HepG2 (cell line): ENCODE measurements at regions not wholly inside any gene's neighbourhood (a gene's known extent, or its start where the extent isn't known, plus 50 kb on each side); places are given as distances from the start of the nearest gene placed in this dataset.

Source experiments
- ATAC-seq: fragments of 200-7000 bp; cut with Tn5 transposase; 3 replicates; pipeline ENCODE4 v1.9.1; 2020; ENCODE audit warnings: mild to moderate bottlenecking, moderate library complexity
- BruUV-seq: library from RNA; stranded (reverse); fragments of 400-500 nt; replicated peaks from 2 replicates; lab custom pipeline; 2021; lab: Mats Ljungman, UMichigan
- CTCF ChIA-PET: fragments of 300-600 bp; formaldehyde crosslinking; extraction: SDS; loops from one replicate; lab custom pipeline; 2021; ENCODE audit warnings: low total read pairs, inconsistent platforms, low intra/inter-chr PET ratio; lab: Yijun Ruan, JAX
- POLR2A ChIA-PET: fragments of 350-600 bp; sonication (Branson Sonifier 250); formaldehyde crosslinking; loops from one replicate; lab custom pipeline; 2020; ENCODE audit warnings: antibody characterized with exemption, inconsistent platforms; lab: Yijun Ruan, JAX
- DNase-seq: peaks from one replicate; pipeline ENCODE4 v3.0.0-alpha.2; 2015; ENCODE audit warnings: low spot score
- FAIRE-seq: peaks from 3 replicates; lab custom pipeline; 2011; peaks lifted over from hg19 to GRCh38; lab: Jason Lieb, UNC
- H2AFZ ChIP-seq: one replicate; pipeline ENCODE4 v1.6.1; 2011; ENCODE audit warnings: low read length, inconsistent platforms
- H3K27ac ChIP-seq: fragments of 300-600 bp; 3 replicates; pipeline ENCODE4 v1.8.0; 2011; ENCODE audit warnings: mixed run types, mild to moderate bottlenecking, mixed read lengths, low read length, inconsistent platforms; ENCODE audit not compliant: insufficient read depth; ENCODE audit errors: extremely low read length
- H3K27me3 ChIP-seq, 2 experiments: fragments of 200-600 bp in 1 of 2; 2 replicates in 1 of 2; 3 replicates in 1 of 2; pipeline versions ENCODE4 v1.6.0 to v1.8.0; 2011; ENCODE audit warnings: low read length in 2 of 2, mild to moderate bottlenecking in 2 of 2, moderate library complexity in 2 of 2, inconsistent platforms in 1 of 2; ENCODE audit not compliant: insufficient read depth in 2 of 2, control insufficient read depth in 1 of 2
- H3K36me3 ChIP-seq, 2 experiments: fragments of 200-600 bp in 1 of 2; replicated peaks in 1 of 2; 2 replicates in 1 of 2; 3 replicates in 1 of 2; pipeline versions ENCODE4 v1.5.1 to v1.8.0; 2011; ENCODE audit warnings: low read length in 2 of 2, inconsistent platforms in 1 of 2; ENCODE audit not compliant: insufficient read depth in 2 of 2, control insufficient read depth in 1 of 2
- H3K4me1 ChIP-seq: 2 replicates; pipeline ENCODE4 v1.5.1; 2012; ENCODE audit warnings: low read length, inconsistent platforms; ENCODE audit not compliant: insufficient read depth
- H3K4me2 ChIP-seq: 2 replicates; pipeline ENCODE4 v1.6.0; 2011; ENCODE audit warnings: low read depth, low read length, inconsistent platforms
- H3K4me3 ChIP-seq, 3 experiments: fragments of 200-600 bp in 1 of 3; sonication (generic), shearing (Covaris generic) in 1 of 3; replicated peaks in 1 of 3; 2 replicates each; pipeline ENCODE4 v1.5.1; 2011 to 2016; ENCODE audit warnings: low read length in 3 of 3, inconsistent platforms in 2 of 3, low read depth in 2 of 3, mild to moderate bottlenecking in 2 of 3, control low read depth in 1 of 3, mixed read lengths in 1 of 3; ENCODE audit not compliant: insufficient read depth in 1 of 3
- H3K79me2 ChIP-seq: one replicate; pipeline ENCODE4 v1.6.1; 2011; ENCODE audit warnings: low read length, inconsistent platforms; ENCODE audit not compliant: insufficient read depth
- H3K9ac ChIP-seq: 2 replicates; pipeline ENCODE4 v1.6.0; 2011; ENCODE audit warnings: mild to moderate bottlenecking, low read depth, low read length, inconsistent platforms; ENCODE audit not compliant: insufficient read depth
- H3K9me3 ChIP-seq: 2 replicates; pipeline ENCODE4 v1.5.1; 2012; ENCODE audit warnings: mild to moderate bottlenecking, low read length
- H4K20me1 ChIP-seq: 2 replicates; pipeline ENCODE4 v1.6.0; 2011; ENCODE audit warnings: inconsistent platforms, mild to moderate bottlenecking, low read length, moderate library complexity; ENCODE audit not compliant: insufficient read depth
- FOXP4 ChIP-seq: sonication (generic); formaldehyde crosslinking; IDR thresholded peaks from 2 replicates; pipeline ENCODE4 v1.4.0; 2020; ENCODE audit warnings: missing genetic modification reagents
- MNT ChIP-seq: fragments of 450-650 bp; IDR thresholded peaks from 2 replicates; pipeline ENCODE4 v1.6.1; 2016
- MZF1 ChIP-seq: sonication (generic); formaldehyde crosslinking; IDR thresholded peaks from 2 replicates; pipeline ENCODE4 v1.8.1; 2023; ENCODE audit warnings: mild to moderate bottlenecking, missing genetic modification reagents, borderline replicate concordance
- PHF5A ChIP-seq: IDR thresholded peaks from one replicate; pipeline ENCODE4 v1.6.1; 2018; ENCODE audit warnings: low read depth, missing genetic modification reagents; ENCODE audit not compliant: unreplicated experiment
- REL ChIP-seq: sonication (generic); formaldehyde crosslinking; conservative IDR thresholded peaks from 2 replicates; pipeline ENCODE4 v1.8.0; 2022; ENCODE audit warnings: mild to moderate bottlenecking, missing genetic modification reagents, moderate library complexity
- SMC3 ChIP-seq: IDR thresholded peaks from 2 replicates; pipeline ENCODE4 v1.6.1; 2011; ENCODE audit warnings: low read length, improper control_type of control experiment
- SNRNP70 ChIP-seq: fragments of 200-400 bp; formaldehyde crosslinking; IDR thresholded peaks from 2 replicates; pipeline ENCODE4 v1.6.1; 2017; ENCODE audit warnings: mild to moderate bottlenecking, low read depth, low read length, moderate library complexity
- SRSF4 ChIP-seq: fragments of 200-400 bp; formaldehyde crosslinking; IDR thresholded peaks from one replicate; pipeline ENCODE4 v1.6.1; 2018; ENCODE audit warnings: mild to moderate bottlenecking, low read depth, low read length, moderate library complexity; ENCODE audit not compliant: poor library complexity, severe bottlenecking
- TBP ChIP-seq: sonication (generic); formaldehyde crosslinking; IDR thresholded peaks from 2 replicates; pipeline ENCODE4 v1.5.0; 2020; ENCODE audit warnings: missing genetic modification reagents
- TIGD3 ChIP-seq: sonication (generic); formaldehyde crosslinking; IDR thresholded peaks from 2 replicates; pipeline ENCODE4 v1.5.1; 2020; ENCODE audit warnings: mild to moderate bottlenecking, missing genetic modification reagents, borderline replicate concordance
- ZNF660 ChIP-seq: sonication (generic); formaldehyde crosslinking; IDR thresholded peaks from 2 replicates; pipeline ENCODE4 v1.5.1; 2020; ENCODE audit warnings: mild to moderate bottlenecking, low read depth, missing genetic modification reagents, borderline replicate concordance
- ZNF737 ChIP-seq: sonication (generic); formaldehyde crosslinking; IDR thresholded peaks from 2 replicates; pipeline ENCODE4 v1.5.0; 2020; ENCODE audit warnings: missing genetic modification reagents, mild to moderate bottlenecking, borderline replicate concordance
- ZSCAN20 ChIP-seq: sonication (generic); formaldehyde crosslinking; IDR thresholded peaks from 2 replicates; pipeline ENCODE4 v1.4.0; 2020; ENCODE audit warnings: missing genetic modification reagents, mild to moderate bottlenecking, borderline replicate concordance
- WGBS: methylation state at CpG from one replicate; pipeline ENCODE4 v1.1.6; 2017; ENCODE audit warnings: low lambda C conversion rate; 5-methylcytosine and 5-hydroxymethylcytosine counted together
- in situ Hi-C: cut with HindIII; loops from 2 replicates; pipeline ENCODE4 v1.10.0; 2017; ENCODE audit warnings: low pct_unique_long_range_greater_than_20kb; ENCODE audit not compliant: extremely low pct_ligation_motif_present
- intact Hi-C: fragments of 100-400 bp; cut with micrococcal nuclease; formaldehyde crosslinking; loops from one replicate; pipeline ENCODE4 v1.10.0; 2022; ENCODE audit not compliant: unreplicated experiment

GRCh38 chr10:4169448-4169847 lies 384.4 kb upstream of the KLF6 start:
- H2AFZ ChIP-seq: no peak overlapping the region
- POLR2A ChIA-PET: no interaction called here
- no peak overlapping the region for H3K27ac ChIP-seq
- CTCF ChIA-PET: no interaction called here
- peaks cover 0 to 12% of the 10 kb centered on the region in 2 experiments; a peak in 2 of 5 replicates for H3K27me3 ChIP-seq
- no peaks in the 10 kb centered on the region for H3K36me3 ChIP-seq
- FAIRE-seq (no peak), ATAC-seq (no peak), DNase-seq (no peak)
- H3K4me2 ChIP-seq: no peak overlapping the region
- no peak overlapping the region for H3K4me3 ChIP-seq
- H3K4me1 ChIP-seq: no peaks in the 10 kb centered on the region
- intact Hi-C loops (no loop called here), in situ Hi-C loops (no loop called here)
- TF ChIP-seq SRSF4: no peak
- TF ChIP-seq MNT: peak; percentile 94
- BruUV-seq: no TSS peak
- WGBS: 8% methylated on average over 1 of the region's 1 CpG
- H4K20me1 ChIP-seq: no peaks in the 10 kb centered on the region
- no peak overlapping the region for H3K9ac ChIP-seq
- no peaks in the 10 kb centered on the region for H3K9me3 ChIP-seq
- no peaks in the 10 kb centered on the region for H3K79me2 ChIP-seq

- no peaks in the 10 kb centered on the region for H3K79me2 ChIP-seq
- H3K4me1 ChIP-seq: no peaks in the 10 kb centered on the region
- no TSS peak for BruUV-seq
- intact Hi-C loops: no loop called here
- H3K9me3 ChIP-seq: no peaks in the 10 kb centered on the region
- POLR2A ChIA-PET: no interaction called here
- no peaks in the 10 kb centered on the region for H4K20me1 ChIP-seq
- H2AFZ ChIP-seq: no peak overlapping the region
- DNase-seq: no peak
- H3K9ac ChIP-seq: no peak overlapping the region
- no peak overlapping the region for H3K4me3 ChIP-seq
- peaks cover 0 to 16% of the 10 kb centered on the region in 2 experiments; a peak in 3 of 5 replicates for H3K27me3 ChIP-seq
- ATAC-seq: no peak
- in situ Hi-C loops: no loop called here
- TF ChIP-seq FOXP4 (CRISPR knock-in tag) (no peak), SNRNP70 (no peak), ZNF737 (no peak), PHF5A (CRISPR knock-in tag) (no peak), SMC3 (no peak), MZF1 (CRISPR knock-in tag) (no peak), TBP (no peak), TIGD3 (no peak), REL (CRISPR knock-in tag) (no peak), ZSCAN20 (no peak), ZNF660 (CRISPR knock-in tag) (no peak)
- no peaks in the 10 kb centered on the region for H3K36me3 ChIP-seq
- H3K27ac ChIP-seq: no peak overlapping the region
- H3K4me2 ChIP-seq: no peak overlapping the region
- no peak for FAIRE-seq
- 4% methylated on average over 8 of the region's 8 CpGs for WGBS
- CTCF ChIA-PET: no interaction called here
Measured at GRCh38 chr10:4167216-4167615, 382.2 kb upstream of the KLF6 start.
